ENCODE measurements at regions not wholly inside any gene's neighbourhood (a gene's known extent, or its start where the extent isn't known, plus 50 kb on each side); places are given as distances from the start of the nearest gene placed in this dataset.

- Histone ChIP-seq H3K27ac (ENCODE audit: low read length) (no peak overlapping the region), H3K36me3 (ENCODE audit: low read depth, low read length) (no peaks in the 10 kb centered on the region), H3K27me3 (ENCODE audit: low read length) (peaks cover 5% of the 10 kb centered on the region; the same call in 1 of the 2 replicates), H3F3A (ENCODE audit: low read length, unreplicated experiment) (no peaks in the 10 kb centered on the region), H3K9me3 (ENCODE audit: low read length) (no peaks in the 10 kb centered on the region), H3K4me2 (ENCODE audit: low read length) (no peak overlapping the region), H2AFZ (ENCODE audit: low read length) (no peak overlapping the region), H3K9ac (ENCODE audit: low read length) (no peak overlapping the region), H3K9me2 (replicated peaks; ENCODE audit: low read length) (no peaks in the 10 kb centered on the region), H3K4me1 (ENCODE audit: insufficient read depth, low read length) (no peaks in the 10 kb centered on the region), H4K20me1 (ENCODE audit: low read length) (no peaks in the 10 kb centered on the region), H3K79me2 (ENCODE audit: low read length) (no peaks in the 10 kb centered on the region), H3K4me3 (ENCODE audit: low read length) (no peak overlapping the region)
- TF ChIP-seq CTCF (conservative IDR thresholded peaks at IDR 0.05; ENCODE audit: low read depth, low read length) (no peak), EZH2phosphoT487 (IDR thresholded peaks at IDR 0.05; ENCODE audit: borderline replicate concordance, low read length) (no peak), EZH2 (IDR thresholded peaks at IDR 0.05; ENCODE audit: low read length, unreplicated experiment) (no peak)
- CTCF ChIA-PET = no interaction called here
- BruUV-seq (replicated peaks) = no TSS peak
- intact Hi-C loops (cut with micrococcal nuclease) = no loop called here
- peak; percentile 26 for DNase-seq
- peak; percentile 53; the same call in 1 of the 2 replicates for ATAC-seq
- POLR2A ChIA-PET (ENCODE audit: unreplicated experiment) = no interaction called here
These were observed 69.8 kb upstream of the BAIAP2L1 start for GRCh38 chr7:98470485-98471240.

GRCh38 chr7:98469088-98469487 is 68.2 kb upstream of the BAIAP2L1 start:
- Histone ChIP-seq H3K27me3 (ENCODE audit: low read length) (peaks cover 19% of the 10 kb centered on the region), H2AFZ (ENCODE audit: low read length) (no peak overlapping the region), H3K36me3 (ENCODE audit: low read depth, low read length) (no peaks in the 10 kb centered on the region), H4K20me1 (ENCODE audit: low read length) (no peaks in the 10 kb centered on the region), H3F3A (ENCODE audit: low read length, unreplicated experiment) (no peaks in the 10 kb centered on the region), H3K79me2 (ENCODE audit: low read length) (no peaks in the 10 kb centered on the region), H3K4me3 (ENCODE audit: low read length) (no peak overlapping the region), H3K9me3 (ENCODE audit: low read length) (no peaks in the 10 kb centered on the region), H3K27ac (ENCODE audit: low read length) (no peak overlapping the region), H3K9me2 (replicated peaks; ENCODE audit: low read length) (no peaks in the 10 kb centered on the region), H3K4me1 (ENCODE audit: insufficient read depth, low read length) (no peaks in the 10 kb centered on the region), H3K9ac (ENCODE audit: low read length) (no peak overlapping the region), H3K4me2 (ENCODE audit: low read length) (no peak overlapping the region)
- no TSS peak for BruUV-seq (replicated peaks)
- intact Hi-C loops (cut with micrococcal nuclease) = no loop called here
- POLR2A ChIA-PET (ENCODE audit: unreplicated experiment) = no interaction called here
- CTCF ChIA-PET = no interaction called here
- DNase-seq = peak; percentile 15
- no peak for ATAC-seq
- TF ChIP-seq EZH2 (IDR thresholded peaks at IDR 0.05; ENCODE audit: low read length, unreplicated experiment) (no peak), CTCF (conservative IDR thresholded peaks at IDR 0.05; ENCODE audit: low read depth, low read length) (no peak), EZH2phosphoT487 (IDR thresholded peaks at IDR 0.05; ENCODE audit: borderline replicate concordance, low read length) (no peak)

GRCh38 chr7:98467570-98468312 is 66.9 kb upstream of the BAIAP2L1 start:
- no peaks in the 10 kb centered on the region for H3K9me3 ChIP-seq (ENCODE audit: low read length)
- no peaks in the 10 kb centered on the region for H3K79me2 ChIP-seq (ENCODE audit: low read length)
- H2AFZ ChIP-seq (ENCODE audit: low read length) = no peak overlapping the region
- no peaks in the 10 kb centered on the region for H3K36me3 ChIP-seq (ENCODE audit: low read depth, low read length)
- ATAC-seq (no peak), DNase-seq (no peak)
- H3K27me3 ChIP-seq (ENCODE audit: low read length) = peaks cover 26% of the 10 kb centered on the region
- no peak overlapping the region for H3K9ac ChIP-seq (ENCODE audit: low read length)
- no peak overlapping the region for H3K4me2 ChIP-seq (ENCODE audit: low read length)
- TF ChIP-seq EZH2phosphoT487 (IDR thresholded peaks at IDR 0.05; ENCODE audit: borderline replicate concordance, low read length) (no peak), CTCF (conservative IDR thresholded peaks at IDR 0.05; ENCODE audit: low read depth, low read length) (no peak), EZH2 (IDR thresholded peaks at IDR 0.05; ENCODE audit: low read length, unreplicated experiment) (no peak)
- H3K4me1 ChIP-seq (ENCODE audit: insufficient read depth, low read length) = no peaks in the 10 kb centered on the region
- H3F3A ChIP-seq (ENCODE audit: low read length, unreplicated experiment) = no peaks in the 10 kb centered on the region
- BruUV-seq (replicated peaks) = no TSS peak
- CTCF ChIA-PET = no interaction called here
- H3K4me3 ChIP-seq (ENCODE audit: low read length) = no peak overlapping the region
- no peak overlapping the region for H3K27ac ChIP-seq (ENCODE audit: low read length)
- intact Hi-C loops (cut with micrococcal nuclease) = no loop called here
- H3K9me2 ChIP-seq (replicated peaks; ENCODE audit: low read length) = no peaks in the 10 kb centered on the region
- H4K20me1 ChIP-seq (ENCODE audit: low read length) = no peaks in the 10 kb centered on the region
- POLR2A ChIA-PET (ENCODE audit: unreplicated experiment) = no interaction called here

Data from PC-3 (cell line).